Heart left ventricle (tissue), 13 donors: ENCODE measurements at regions not wholly inside any gene's neighbourhood (a gene's known extent, or its start where the extent isn't known, plus 50 kb on each side); places are given as distances from the start of the nearest gene placed in this dataset.

Experiments
- CTCF ChIP-seq, 12 donors: fragments of 200-600 bp; sonication (generic) in 4 of 12; IDR thresholded peaks; one replicate each; pipeline versions ENCODE4 v1.5.0 to v1.8.0; 2018 to 2022; ENCODE audit warnings: antibody characterized with exemption in 12 of 12, mild to moderate bottlenecking in 5 of 12
- POLR2A ChIP-seq, 2 donors: fragments of 450-650 bp; IDR thresholded peaks; one replicate each; pipeline ENCODE4 v1.6.1; 2017; ENCODE audit warnings: antibody characterized with exemption in 2 of 2, mild to moderate bottlenecking in 2 of 2, moderate library complexity in 2 of 2
- donor health status: ischemic (EF 13 %, LVEDD 7.1; RV severe dilation, severe dysfunction).
- donor health status: DM: no; HTN: yes; CAD: no.
- donor health status: DM: no; HTN: no; CAD: no.
- donor health status: ischemic (EF 25% LVEDD 6.9; RV normal size, moderate dysfunction).
- donor health status: ischemic (EF 25% LVEDD 5.7; RV mildly dilated, moderate dysfunction).
- donor health status: ischemic (EF 35%, LVEDD 5.7; RV mildly dilated, moderate dysfunction).
- donor health status: nonischemic (EF 11% LVEDD 7.7; RV severe dilation, severe dysfunction).
- donor health status: DM: yes; HTN: yes; CAD: no.
- donor health status: PGD.
- donor health status: ischemic (EF 29% LVEDD 5.4; RV normal size, mild dysfunction).
- donor health status: nonischemic (EF 23%, LVEDD 6.1; RV moderate dilation, normal function).

DNA sequence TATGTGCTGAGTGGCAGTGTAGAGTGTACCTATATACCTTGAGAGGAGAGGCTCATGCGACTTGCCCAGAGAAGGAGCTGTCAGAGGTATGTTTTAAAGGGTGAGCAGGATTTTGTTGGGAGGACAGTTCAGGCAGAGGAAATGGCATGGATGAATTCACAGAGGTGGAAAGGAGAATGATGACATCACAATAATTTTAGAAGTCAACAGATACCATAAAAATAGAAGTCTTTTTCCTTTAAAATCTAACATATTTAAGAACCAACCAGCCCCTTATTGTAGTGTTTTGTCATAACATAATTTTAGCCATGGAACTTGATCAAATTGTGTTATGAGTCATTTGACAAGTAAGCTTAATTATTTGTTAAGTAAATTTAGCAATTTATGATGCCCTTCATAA lies 538.1 kb upstream of the GYPC start:
- no peak for TF ChIP-seq CTCF (IDR thresholded peaks at IDR 0.05)
- TF ChIP-seq POLR2A (IDR thresholded peaks at IDR 0.05), result no peak
